Activated CD8-positive, alpha-beta memory T cell treated with anti-CD3 and anti-CD28 coated beads, Interleukin-2, amount 10 ng/mL, durations not matched to agents 7 days and 5 days (primary cell): ENCODE measurements at regions not wholly inside any gene's neighbourhood (a gene's known extent, or its start where the extent isn't known, plus 50 kb on each side); places are given as distances from the start of the nearest gene placed in this dataset.

Experiments used
- ATAC-seq: fragments of 150-1000 bp; cut with Tn5 transposase; one replicate; pipeline ENCODE4 v1.10.0; 2021; ENCODE audit warnings: moderate library complexity
- CTCF ChIA-PET: fragments of 350-600 bp; sonication (Branson Sonifier 250); formaldehyde crosslinking; loops from one replicate; lab custom pipeline; 2021; ENCODE audit warnings: antibody characterized with exemption; lab: Charles Lee
- DNase-seq: peaks from one replicate; pipeline ENCODE4 v3.0.0-alpha.2; 2020
- H3K27ac Mint-ChIP-seq: one replicate; pipeline ENCODE4 v1.8.0; 2021; ENCODE audit warnings: mild to moderate bottlenecking, mixed read lengths
- H3K27me3 Mint-ChIP-seq: one replicate; pipeline ENCODE4 v1.8.0; 2021; ENCODE audit warnings: mixed read lengths
- H3K36me3 Mint-ChIP-seq: one replicate; pipeline ENCODE4 v1.8.0; 2021; ENCODE audit warnings: mild to moderate bottlenecking, mixed read lengths
- H3K4me1 Mint-ChIP-seq: one replicate; pipeline ENCODE4 v1.8.0; 2021; ENCODE audit warnings: mixed read lengths
- H3K4me3 Mint-ChIP-seq: one replicate; pipeline ENCODE4 v1.8.0; 2021; ENCODE audit warnings: mild to moderate bottlenecking, moderate library complexity, mixed read lengths
- H3K9me3 Mint-ChIP-seq: one replicate; pipeline ENCODE4 v1.8.0; 2022; ENCODE audit warnings: low read depth, mixed read lengths

DNA sequence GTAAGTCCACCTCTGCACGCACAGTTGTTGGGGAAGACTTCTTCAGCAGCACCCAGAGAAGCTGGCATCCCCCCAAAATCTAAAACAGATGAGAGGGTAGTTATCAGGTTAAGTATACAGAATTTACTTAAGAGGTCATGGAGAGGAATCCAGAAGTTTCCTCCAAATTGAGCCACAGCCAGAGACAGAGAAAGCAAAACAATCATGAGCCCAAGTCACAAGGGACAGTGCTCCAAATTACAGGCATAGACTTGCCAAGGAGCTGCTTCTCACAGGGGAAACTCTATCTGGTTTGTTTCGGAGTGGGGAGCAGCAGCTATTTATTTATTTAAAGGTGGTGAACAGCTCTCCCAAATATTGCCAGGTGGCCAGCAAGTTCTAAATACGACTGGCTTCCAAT is 308.4 kb downstream of the SKIDA1 start:
- CTCF ChIA-PET: no interaction called here
- no peaks in the 10 kb centered on the region for H3K4me1 Mint-ChIP-seq
- peaks cover 2% of the 10 kb centered on the region for H3K9me3 Mint-ChIP-seq
- no peak overlapping the region for H3K27ac Mint-ChIP-seq
- ATAC-seq (no peak), DNase-seq (no peak)
- H3K4me3 Mint-ChIP-seq: no peak overlapping the region
- no peaks in the 10 kb centered on the region for H3K27me3 Mint-ChIP-seq
- no peaks in the 10 kb centered on the region for H3K36me3 Mint-ChIP-seq

DNA sequence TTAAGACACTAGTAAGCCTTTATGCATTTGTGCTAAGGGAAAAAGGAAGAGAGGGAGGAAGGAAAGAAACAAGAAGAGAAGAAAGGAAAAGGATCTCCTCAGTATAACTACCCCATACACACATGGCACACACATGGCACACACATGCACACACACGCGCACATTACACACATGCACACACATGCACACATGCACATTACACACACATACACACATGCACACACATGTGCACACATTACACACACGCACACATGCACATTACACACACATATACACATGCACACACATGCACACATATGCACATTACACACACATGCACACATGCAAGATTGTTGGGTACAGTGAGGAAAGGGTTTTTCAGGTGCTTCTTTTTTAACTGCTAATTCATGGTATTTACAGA is 311.2 kb downstream of the SKIDA1 start:
- Mint-ChIP-seq H3K9me3 (peaks cover 2% of the 10 kb centered on the region), H3K27ac (no peak overlapping the region), H3K4me1 (no peaks in the 10 kb centered on the region), H3K36me3 (no peaks in the 10 kb centered on the region), H3K27me3 (no peaks in the 10 kb centered on the region), H3K4me3 (no peak overlapping the region)
- CTCF ChIA-PET: no interaction called here
- ATAC-seq: no peak
- DNase-seq: no peak

GRCh38 chr10:21213381-21213780 is 312.1 kb downstream of the SKIDA1 start:
- H3K9me3 Mint-ChIP-seq: peaks cover 2% of the 10 kb centered on the region
- no peaks in the 10 kb centered on the region for H3K27me3 Mint-ChIP-seq
- no peak for DNase-seq
- no peak overlapping the region for H3K27ac Mint-ChIP-seq
- CTCF ChIA-PET: interaction anchor here (1.1 kb wide), 1 partner anchor 12 kb away, joined by 3 read pairs; no protein-coding TSS in a partner anchor
- H3K4me3 Mint-ChIP-seq: no peak overlapping the region
- ATAC-seq: no peak
- H3K4me1 Mint-ChIP-seq: no peaks in the 10 kb centered on the region
- H3K36me3 Mint-ChIP-seq: no peaks in the 10 kb centered on the region

DNA sequence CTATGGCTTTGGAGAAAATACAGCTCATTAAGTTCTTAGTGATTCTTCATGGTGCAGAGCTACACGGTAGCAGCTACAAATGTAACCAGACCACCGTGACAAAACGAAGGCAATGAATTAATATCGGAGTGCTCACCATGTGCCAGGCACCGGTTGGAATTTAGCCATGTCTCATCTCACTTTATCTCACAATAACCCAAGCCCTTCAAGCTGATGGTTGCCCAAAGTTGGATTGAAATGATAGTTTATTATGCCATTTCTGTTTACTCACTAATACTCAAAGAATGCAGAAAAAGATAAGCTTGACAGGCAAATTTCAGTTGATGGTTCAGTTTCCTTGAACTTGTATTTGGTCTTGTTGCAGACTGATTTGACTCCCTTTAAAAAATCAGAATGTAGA is 312.6 kb downstream of the SKIDA1 start:
- Mint-ChIP-seq H3K27ac (no peak overlapping the region), H3K9me3 (peaks cover 2% of the 10 kb centered on the region), H3K4me3 (no peak overlapping the region), H3K27me3 (no peaks in the 10 kb centered on the region), H3K4me1 (no peaks in the 10 kb centered on the region), H3K36me3 (no peaks in the 10 kb centered on the region)
- DNase-seq (no peak), ATAC-seq (no peak)
- CTCF ChIA-PET: interaction anchor here (1.1 kb wide), 1 partner anchor 11 kb away, joined by 3 read pairs; no protein-coding TSS in a partner anchor

GRCh38 chr10:21212348-21212747 is 313.1 kb downstream of the SKIDA1 start:
- no peak for DNase-seq
- H3K27ac Mint-ChIP-seq: no peak overlapping the region
- no peaks in the 10 kb centered on the region for H3K4me1 Mint-ChIP-seq
- no peak overlapping the region for H3K4me3 Mint-ChIP-seq
- no peak for ATAC-seq
- peaks cover 2% of the 10 kb centered on the region for H3K9me3 Mint-ChIP-seq
- no peaks in the 10 kb centered on the region for H3K36me3 Mint-ChIP-seq
- CTCF ChIA-PET: interaction anchor here (1.1 kb wide), 1 partner anchor 11 kb away, joined by 3 read pairs; no protein-coding TSS in a partner anchor
- no peaks in the 10 kb centered on the region for H3K27me3 Mint-ChIP-seq

GRCh38 chr10:21209495-21209894 is 312.4 kb upstream of the NEBL start:
- CTCF ChIA-PET: no interaction called here
- Mint-ChIP-seq H3K36me3 (no peaks in the 10 kb centered on the region), H3K27ac (no peak overlapping the region), H3K4me1 (no peaks in the 10 kb centered on the region), H3K4me3 (no peak overlapping the region), H3K9me3 (peaks cover 2% of the 10 kb centered on the region), H3K27me3 (no peaks in the 10 kb centered on the region)
- no peak for ATAC-seq
- no peak for DNase-seq

GRCh38 chr10:21208666-21209316 is 311.7 kb upstream of the NEBL start:
- CTCF ChIA-PET: no interaction called here
- Mint-ChIP-seq H3K4me3 (no peak overlapping the region), H3K36me3 (no peaks in the 10 kb centered on the region), H3K27ac (no peak overlapping the region), H3K9me3 (no peaks in the 10 kb centered on the region), H3K4me1 (no peaks in the 10 kb centered on the region), H3K27me3 (no peaks in the 10 kb centered on the region)
- ATAC-seq (no peak), DNase-seq (no peak)

DNA sequence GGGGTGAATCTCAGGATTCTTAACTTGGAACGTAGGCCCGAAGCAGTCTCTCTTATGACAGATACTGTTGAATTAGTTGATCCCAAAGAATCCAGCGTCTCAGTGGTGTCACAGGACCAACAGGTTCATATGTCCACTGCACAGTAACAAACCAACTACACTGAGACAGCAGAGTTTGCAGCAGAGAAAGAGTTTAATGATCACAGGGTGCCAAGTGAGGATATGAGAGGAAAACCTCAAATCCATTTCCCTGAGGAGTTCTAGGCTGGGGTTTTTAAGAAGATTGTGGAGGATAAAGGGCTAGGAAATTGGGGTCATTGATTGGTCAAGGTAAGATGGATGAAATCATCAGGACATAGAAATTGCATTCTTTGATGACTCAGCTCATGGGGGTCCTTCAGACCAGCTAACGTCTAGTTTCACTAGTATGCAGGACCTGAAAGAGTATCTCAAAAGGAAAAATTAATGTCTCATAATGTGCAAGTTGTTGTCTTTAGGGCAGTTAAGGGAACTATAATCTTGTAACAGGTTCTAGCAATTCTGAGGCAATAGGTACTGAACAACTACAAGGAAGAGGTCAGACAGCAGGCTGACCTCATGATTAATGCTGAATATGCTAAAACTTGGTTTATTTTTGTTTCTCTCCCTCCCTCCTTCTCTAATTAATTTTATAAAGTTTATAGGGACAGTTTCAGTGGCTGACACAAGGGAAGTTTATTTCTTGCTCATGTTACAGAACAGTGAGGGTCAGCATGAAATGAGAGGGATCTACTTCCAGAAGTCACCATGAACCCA is 310.9 kb upstream of the NEBL start:
- DNase-seq: no peak
- ATAC-seq: no peak
- H3K27me3 Mint-ChIP-seq: no peaks in the 10 kb centered on the region
- H3K36me3 Mint-ChIP-seq: no peaks in the 10 kb centered on the region
- no peaks in the 10 kb centered on the region for H3K4me1 Mint-ChIP-seq
- no peak overlapping the region for H3K4me3 Mint-ChIP-seq
- no peaks in the 10 kb centered on the region for H3K9me3 Mint-ChIP-seq
- CTCF ChIA-PET: no interaction called here
- H3K27ac Mint-ChIP-seq: no peak overlapping the region

DNA sequence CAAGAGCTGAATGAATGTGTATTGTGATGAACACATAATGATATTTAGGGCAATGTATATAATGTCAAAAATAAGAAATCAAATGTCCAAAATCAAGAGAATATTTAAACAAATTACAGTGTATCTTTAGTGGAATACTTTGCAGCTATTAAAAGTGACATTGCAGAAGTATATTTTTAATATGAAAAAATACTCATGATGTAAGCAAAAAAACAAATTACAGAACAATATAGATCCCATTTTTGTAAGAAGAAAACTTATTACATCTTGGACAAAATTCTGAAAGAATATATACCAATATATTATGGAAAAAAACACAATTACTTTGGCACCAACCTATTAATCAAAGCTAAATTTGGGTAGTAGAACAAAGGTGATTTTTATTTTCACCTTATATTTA is 308.2 kb upstream of the NEBL start:
- Mint-ChIP-seq H3K9me3 (no peaks in the 10 kb centered on the region), H3K4me3 (no peak overlapping the region), H3K27ac (no peak overlapping the region), H3K4me1 (no peaks in the 10 kb centered on the region), H3K27me3 (no peaks in the 10 kb centered on the region), H3K36me3 (no peaks in the 10 kb centered on the region)
- DNase-seq (no peak), ATAC-seq (no peak)
- CTCF ChIA-PET: no interaction called here

- H3K4me1 Mint-ChIP-seq: no peaks in the 10 kb centered on the region
- H3K27me3 Mint-ChIP-seq: no peaks in the 10 kb centered on the region
- no peak overlapping the region for H3K27ac Mint-ChIP-seq
- H3K4me3 Mint-ChIP-seq: no peak overlapping the region
- no peaks in the 10 kb centered on the region for H3K36me3 Mint-ChIP-seq
- H3K9me3 Mint-ChIP-seq: no peaks in the 10 kb centered on the region
- DNase-seq (no peak), ATAC-seq (no peak)
- CTCF ChIA-PET: no interaction called here
Observed at GRCh38 chr10:21203473-21204107, 306.5 kb upstream of the NEBL start.

DNA sequence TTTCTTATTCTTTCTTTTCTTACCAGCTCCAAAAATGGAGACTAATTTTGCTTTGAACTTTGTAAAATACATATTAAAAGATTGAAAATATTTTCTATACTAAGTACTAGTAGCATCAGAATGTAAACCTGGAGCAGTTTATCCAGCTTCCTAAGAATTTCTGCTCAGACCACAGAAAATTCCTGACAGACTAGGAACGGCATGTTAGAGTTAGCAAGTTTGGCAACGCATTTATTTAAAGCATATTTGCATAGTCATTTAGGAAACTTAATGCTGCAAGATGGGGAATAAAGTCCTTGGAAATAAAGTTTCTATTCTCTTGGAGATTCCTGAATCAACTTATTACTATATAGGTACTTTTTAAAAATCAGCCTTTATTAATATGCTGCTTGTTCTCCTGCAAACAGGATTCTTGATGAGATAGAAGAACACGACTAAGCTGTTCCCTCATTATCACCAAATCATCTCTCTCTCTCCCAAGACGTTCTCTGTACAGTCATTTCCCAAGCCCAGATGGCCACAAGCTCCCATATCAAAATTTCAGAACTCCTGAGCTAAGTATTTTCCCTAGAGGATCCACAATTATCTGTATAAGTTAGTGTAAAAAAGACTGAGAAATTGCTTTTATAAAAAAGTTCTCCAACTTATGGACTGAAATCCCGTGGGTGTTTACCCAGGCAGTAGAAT is 305.8 kb upstream of the NEBL start:
- Mint-ChIP-seq H3K27ac (no peak overlapping the region), H3K27me3 (no peaks in the 10 kb centered on the region), H3K4me3 (no peak overlapping the region), H3K36me3 (no peaks in the 10 kb centered on the region), H3K4me1 (no peaks in the 10 kb centered on the region), H3K9me3 (peaks cover 4% of the 10 kb centered on the region)
- CTCF ChIA-PET: no interaction called here
- DNase-seq (no peak), ATAC-seq (no peak)

DNA sequence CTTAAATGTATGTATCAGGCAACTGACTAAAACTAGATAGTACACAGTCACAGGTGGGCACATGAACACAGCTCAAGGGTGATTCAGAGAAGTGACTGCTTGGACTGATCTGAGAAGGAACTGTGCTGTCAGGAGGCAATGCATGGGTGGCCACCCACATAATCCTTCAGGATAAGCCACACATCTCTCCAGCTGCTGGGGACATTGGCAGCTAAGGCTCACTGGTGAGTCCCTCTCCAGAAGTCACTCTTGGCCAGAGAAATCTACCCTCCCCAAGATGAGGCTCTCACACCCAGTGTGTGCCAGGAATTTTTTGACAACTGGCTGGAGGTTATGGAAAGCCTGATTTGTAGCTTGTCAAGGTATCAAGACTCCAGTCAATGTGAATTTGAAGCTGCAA is 302.4 kb upstream of the NEBL start:
- H3K4me1 Mint-ChIP-seq: no peaks in the 10 kb centered on the region
- H3K9me3 Mint-ChIP-seq: peaks cover 7% of the 10 kb centered on the region
- CTCF ChIA-PET: no interaction called here
- DNase-seq: no peak
- H3K27me3 Mint-ChIP-seq: no peaks in the 10 kb centered on the region
- no peak overlapping the region for H3K27ac Mint-ChIP-seq
- H3K4me3 Mint-ChIP-seq: no peak overlapping the region
- H3K36me3 Mint-ChIP-seq: no peaks in the 10 kb centered on the region
- ATAC-seq: no peak

- DNase-seq: no peak
- H3K4me3 Mint-ChIP-seq: no peak overlapping the region
- no peaks in the 10 kb centered on the region for H3K27me3 Mint-ChIP-seq
Observed at GRCh38 chr10:21197838-21198237, 300.7 kb upstream of the NEBL start.

More at GRCh38 chr10:21197838-21198237, 300.7 kb upstream of the NEBL start:
- ATAC-seq: no peak
- H3K4me1 Mint-ChIP-seq: no peaks in the 10 kb centered on the region
- CTCF ChIA-PET: no interaction called here
- no peak overlapping the region for H3K27ac Mint-ChIP-seq
- H3K9me3 Mint-ChIP-seq: peaks cover 7% of the 10 kb centered on the region
- H3K36me3 Mint-ChIP-seq: no peaks in the 10 kb centered on the region
